ENCODE measurements at regions not wholly inside any gene's neighbourhood (a gene's known extent, or its start where the extent isn't known, plus 50 kb on each side); places are given as distances from the start of the nearest gene placed in this dataset.

- TF ChIP-seq POLR2A (IDR thresholded peaks at IDR 0.05) = no peak
- no peak for TF ChIP-seq CTCF (IDR thresholded peaks at IDR 0.05 in 4 of 5, conservative IDR thresholded peaks at IDR 0.05 in 1 of 5)
These were observed 55.8 kb downstream of the FOXD1 start for GRCh38 chr5:73392775-73393174.

Measured in gastrocnemius medialis (tissue), 4 donors.